ENCODE measurements at regions not wholly inside any gene's neighbourhood (a gene's known extent, or its start where the extent isn't known, plus 50 kb on each side); places are given as distances from the start of the nearest gene placed in this dataset.

GRCh38 chr6:149135809-149136208, 181.7 kb upstream of the TAB2 start:
- TF ChIP-seq EZH2 (IDR thresholded peaks at IDR 0.05; ENCODE audit: insufficient read depth, poor library complexity, severe bottlenecking): no peak
- TF ChIP-seq EZH2phosphoT487 (IDR thresholded peaks at IDR 0.05; ENCODE audit: insufficient read depth, low read depth): no peak

All from GM23248 (cell line).